Dendritic cell treated with granulocyte-macrophage colony-stimulating factor and Interleukin-4, amounts not matched to agents 40 ng/mL and 50 ng/mL, for 4 days (primary cell): ENCODE measurements at regions not wholly inside any gene's neighbourhood (a gene's known extent, or its start where the extent isn't known, plus 50 kb on each side); places are given as distances from the start of the nearest gene placed in this dataset.
"Not testable (repeated sequence)": the region's sequence is repeated elsewhere in the genome, so short reads cannot be mapped to it uniquely, and the experiment has no call there.

ENCODE experiments used
- H3K27ac Mint-ChIP-seq: one replicate; pipeline ENCODE4 v1.8.0; 2022; ENCODE audit warnings: mild to moderate bottlenecking, mixed read lengths
- H3K27me3 Mint-ChIP-seq: one replicate; pipeline ENCODE4 v1.8.0; 2022; ENCODE audit warnings: mild to moderate bottlenecking, mixed read lengths
- H3K36me3 Mint-ChIP-seq: one replicate; pipeline ENCODE4 v1.8.0; 2022; ENCODE audit warnings: low read depth, mixed read lengths
- H3K4me1 Mint-ChIP-seq: one replicate; pipeline ENCODE4 v1.8.0; 2022; ENCODE audit warnings: low read depth, mixed read lengths
- H3K4me3 Mint-ChIP-seq: one replicate; pipeline ENCODE4 v1.8.0; 2022; ENCODE audit warnings: mild to moderate bottlenecking, moderate library complexity, mixed read lengths
- H3K9me3 Mint-ChIP-seq: one replicate; pipeline ENCODE4 v1.8.0; 2022; ENCODE audit warnings: mixed read lengths
- intact Hi-C: fragments of 100-400 bp; cut with micrococcal nuclease; formaldehyde crosslinking; loops from one replicate; pipeline ENCODE4 v1.15.0; 2022

- Mint-ChIP-seq H3K27me3 (no peaks in the 10 kb centered on the region), H3K4me1 (no peaks in the 10 kb centered on the region), H3K36me3 (no peaks in the 10 kb centered on the region), H3K4me3 (no peak overlapping the region), H3K27ac (no peak overlapping the region), H3K9me3 (no peaks in the 10 kb centered on the region)
- intact Hi-C loops = no loop called here
Measured at GRCh38 chr12:40431169-40431568, 206.4 kb downstream of the LRRK2 start.

GRCh38 chr12:40435251-40435650 is 210.5 kb downstream of the LRRK2 start:
- H3K27me3 Mint-ChIP-seq = no peaks in the 10 kb centered on the region
- no peak overlapping the region for H3K27ac Mint-ChIP-seq
- no peaks in the 10 kb centered on the region for H3K36me3 Mint-ChIP-seq
- H3K4me3 Mint-ChIP-seq = no peak overlapping the region
- intact Hi-C loops = no loop called here
- H3K9me3 Mint-ChIP-seq = no peaks in the 10 kb centered on the region
- H3K4me1 Mint-ChIP-seq = no peaks in the 10 kb centered on the region

- no peaks in the 10 kb centered on the region for H3K36me3 Mint-ChIP-seq
- H3K27me3 Mint-ChIP-seq = no peaks in the 10 kb centered on the region
- no peak overlapping the region for H3K27ac Mint-ChIP-seq
- intact Hi-C loops = no loop called here
- no peaks in the 10 kb centered on the region for H3K4me1 Mint-ChIP-seq
- H3K9me3 Mint-ChIP-seq = no peaks in the 10 kb centered on the region
- H3K4me3 Mint-ChIP-seq = no peak overlapping the region
Measured at GRCh38 chr12:40435951-40436350, 211.2 kb downstream of the LRRK2 start.

GRCh38 chr12:40436564-40436963 is 211.8 kb downstream of the LRRK2 start:
- Mint-ChIP-seq H3K27ac (no peak overlapping the region), H3K4me1 (no peaks in the 10 kb centered on the region)

GRCh38 chr12:40439771-40440492 is 215.1 kb downstream of the LRRK2 start:
- Mint-ChIP-seq H3K27ac (no peak overlapping the region), H3K4me1 (no peaks in the 10 kb centered on the region), H3K4me3 (no peak overlapping the region), H3K9me3 (no peaks in the 10 kb centered on the region), H3K36me3 (no peaks in the 10 kb centered on the region), H3K27me3 (no peaks in the 10 kb centered on the region)
- intact Hi-C loops = no loop called here

More at GRCh38 chr12:40436564-40436963, 211.8 kb downstream of the LRRK2 start:
- intact Hi-C loops = no loop called here
- no peaks in the 10 kb centered on the region for H3K36me3 Mint-ChIP-seq
- no peaks in the 10 kb centered on the region for H3K27me3 Mint-ChIP-seq
- H3K4me3 Mint-ChIP-seq = no peak overlapping the region
- no peaks in the 10 kb centered on the region for H3K9me3 Mint-ChIP-seq

- intact Hi-C loops = no loop called here
- no peaks in the 10 kb centered on the region for H3K4me1 Mint-ChIP-seq
Measured at GRCh38 chr12:40444174-40444573, 219.4 kb downstream of the LRRK2 start.

GRCh38 chr12:40446385-40446784 is 221.6 kb downstream of the LRRK2 start:
- no peaks in the 10 kb centered on the region for H3K36me3 Mint-ChIP-seq
- H3K27me3 Mint-ChIP-seq = no peaks in the 10 kb centered on the region
- intact Hi-C loops = no loop called here
- H3K9me3 Mint-ChIP-seq = peaks cover 9% of the 10 kb centered on the region
- H3K4me3 Mint-ChIP-seq = no peak overlapping the region
- no peaks in the 10 kb centered on the region for H3K4me1 Mint-ChIP-seq
- no peak overlapping the region for H3K27ac Mint-ChIP-seq

More at GRCh38 chr12:40444174-40444573, 219.4 kb downstream of the LRRK2 start:
- H3K4me3 Mint-ChIP-seq = no peak overlapping the region
- no peak overlapping the region for H3K27ac Mint-ChIP-seq
- no peaks in the 10 kb centered on the region for H3K36me3 Mint-ChIP-seq
- H3K9me3 Mint-ChIP-seq = peaks cover 9% of the 10 kb centered on the region
- no peaks in the 10 kb centered on the region for H3K27me3 Mint-ChIP-seq

GRCh38 chr12:40448523-40448922 is 223.7 kb downstream of the LRRK2 start:
- H3K27me3 Mint-ChIP-seq, H3K4me3 Mint-ChIP-seq, H3K36me3 Mint-ChIP-seq, H3K4me1 Mint-ChIP-seq, intact Hi-C loops, H3K27ac Mint-ChIP-seq, H3K9me3 Mint-ChIP-seq: not testable (repeated sequence)

- H3K9me3 Mint-ChIP-seq = peaks cover 9% of the 10 kb centered on the region
- H3K4me3 Mint-ChIP-seq = no peak overlapping the region
- peaks cover 2% of the 10 kb centered on the region for H3K27me3 Mint-ChIP-seq
- H3K4me1 Mint-ChIP-seq = no peaks in the 10 kb centered on the region
- no peak overlapping the region for H3K27ac Mint-ChIP-seq
- intact Hi-C loops = no loop called here
- H3K36me3 Mint-ChIP-seq = no peaks in the 10 kb centered on the region
Measured at GRCh38 chr12:40451661-40452060, 226.9 kb downstream of the LRRK2 start.

- Mint-ChIP-seq H3K27me3 (no peaks in the 10 kb centered on the region), H3K27ac (no peak overlapping the region), H3K4me3 (no peak overlapping the region), H3K9me3 (no peaks in the 10 kb centered on the region), H3K4me1 (no peaks in the 10 kb centered on the region), H3K36me3 (no peaks in the 10 kb centered on the region)
- intact Hi-C loops = no loop called here
Measured at GRCh38 chr12:40464121-40464520, 228.1 kb upstream of the CNTN1 start.

GRCh38 chr12:40469736-40470135 is 222.5 kb upstream of the CNTN1 start:
- no peak overlapping the region for H3K4me3 Mint-ChIP-seq
- no peak overlapping the region for H3K27ac Mint-ChIP-seq
- intact Hi-C loops = no loop called here
- H3K36me3 Mint-ChIP-seq = no peaks in the 10 kb centered on the region
- no peaks in the 10 kb centered on the region for H3K4me1 Mint-ChIP-seq
- no peaks in the 10 kb centered on the region for H3K9me3 Mint-ChIP-seq
- no peaks in the 10 kb centered on the region for H3K27me3 Mint-ChIP-seq

GRCh38 chr12:40473962-40474361 is 218.3 kb upstream of the CNTN1 start:
- Mint-ChIP-seq H3K9me3 (peaks cover 14% of the 10 kb centered on the region), H3K4me1 (no peaks in the 10 kb centered on the region), H3K4me3 (no peak overlapping the region), H3K27me3 (no peaks in the 10 kb centered on the region), H3K27ac (no peak overlapping the region), H3K36me3 (no peaks in the 10 kb centered on the region)
- intact Hi-C loops = no loop called here

GRCh38 chr12:40474630-40475029 is 217.6 kb upstream of the CNTN1 start:
- H3K27ac Mint-ChIP-seq = no peak overlapping the region
- intact Hi-C loops = no loop called here
- H3K27me3 Mint-ChIP-seq = no peaks in the 10 kb centered on the region
- H3K36me3 Mint-ChIP-seq = no peaks in the 10 kb centered on the region
- H3K4me3 Mint-ChIP-seq = no peak overlapping the region
- H3K4me1 Mint-ChIP-seq = no peaks in the 10 kb centered on the region
- H3K9me3 Mint-ChIP-seq = peaks cover 20% of the 10 kb centered on the region

GRCh38 chr12:40499856-40500255 is 192.4 kb upstream of the CNTN1 start:
- H3K9me3 Mint-ChIP-seq = peaks cover 9% of the 10 kb centered on the region
- intact Hi-C loops = no loop called here
- no peaks in the 10 kb centered on the region for H3K36me3 Mint-ChIP-seq
- no peaks in the 10 kb centered on the region for H3K27me3 Mint-ChIP-seq
- H3K4me1 Mint-ChIP-seq = peaks cover 6% of the 10 kb centered on the region
- no peak overlapping the region for H3K4me3 Mint-ChIP-seq
- H3K27ac Mint-ChIP-seq = no peak overlapping the region

- Mint-ChIP-seq H3K27me3 (no peaks in the 10 kb centered on the region), H3K9me3 (peaks cover 9% of the 10 kb centered on the region), H3K4me1 (peaks cover 6% of the 10 kb centered on the region), H3K27ac (no peak overlapping the region), H3K36me3 (no peaks in the 10 kb centered on the region), H3K4me3 (no peak overlapping the region)
- intact Hi-C loops = no loop called here
Measured at GRCh38 chr12:40502322-40502721, 189.9 kb upstream of the CNTN1 start.
